ENCODE measurements at regions not wholly inside any gene's neighbourhood (a gene's known extent, or its start where the extent isn't known, plus 50 kb on each side); places are given as distances from the start of the nearest gene placed in this dataset.

DNA sequence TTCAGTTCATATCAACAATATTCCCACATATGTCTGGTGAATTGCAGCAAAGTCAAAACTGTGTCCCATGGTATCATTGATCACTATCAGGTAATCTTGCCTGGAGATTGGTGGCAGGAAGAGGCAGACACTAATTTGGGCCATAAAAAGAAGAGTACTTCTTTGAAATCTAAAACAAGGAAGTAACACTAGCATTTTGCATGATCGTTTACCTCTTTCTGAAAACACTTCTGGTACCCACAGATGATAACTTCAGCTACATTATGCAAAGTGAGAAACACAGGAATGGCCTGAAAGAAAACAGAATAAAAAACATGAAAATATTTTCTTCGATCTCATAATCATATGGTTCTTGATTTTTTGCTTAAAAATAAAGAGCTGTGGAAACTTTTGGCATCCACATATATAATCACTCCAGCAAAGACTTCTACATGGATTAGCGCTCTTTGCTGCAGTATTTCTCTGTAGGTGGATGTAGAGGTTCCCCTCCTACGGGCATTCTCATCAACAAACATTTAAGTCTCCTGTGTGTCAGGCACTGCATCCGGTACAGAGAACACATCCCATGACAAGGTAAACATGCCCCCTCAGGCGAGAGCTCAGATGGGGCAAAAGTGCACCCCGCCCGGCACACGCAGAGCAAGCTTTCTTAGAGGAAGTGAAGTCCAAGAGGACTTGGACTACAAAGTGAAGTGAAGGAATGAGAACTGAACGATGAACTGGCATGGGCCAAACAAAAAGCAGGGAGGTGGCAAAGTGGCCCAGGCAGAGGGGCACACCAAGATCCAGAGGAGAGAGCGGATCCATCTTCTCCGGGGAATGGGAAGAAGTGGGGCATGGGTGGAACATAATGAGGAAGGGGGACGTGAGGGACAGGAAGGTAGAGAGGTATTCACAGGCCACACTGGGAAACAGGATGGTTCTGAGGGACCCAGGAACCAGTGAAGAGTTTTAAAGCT lies 68.0 kb upstream of the RIOK3 start:
- H3K4me1 ChIP-seq = peaks cover 4 to 6% of the 10 kb centered on the region in 2 donors
- no peaks in the 10 kb centered on the region for H3K27me3 ChIP-seq
- intact Hi-C loops (cut with DNase I) = no loop called here
- H3K27ac ChIP-seq = no peak overlapping the region
- DNase-seq (ENCODE audit: low spot score in 2 of 2) = no peak
- no peak overlapping the region for H3K4me3 ChIP-seq
- H3K36me3 ChIP-seq = no peaks in the 10 kb centered on the region
- TF ChIP-seq CTCF (IDR thresholded peaks at IDR 0.05) = no peak
- H3K9me3 ChIP-seq = no peaks in the 10 kb centered on the region

DNA sequence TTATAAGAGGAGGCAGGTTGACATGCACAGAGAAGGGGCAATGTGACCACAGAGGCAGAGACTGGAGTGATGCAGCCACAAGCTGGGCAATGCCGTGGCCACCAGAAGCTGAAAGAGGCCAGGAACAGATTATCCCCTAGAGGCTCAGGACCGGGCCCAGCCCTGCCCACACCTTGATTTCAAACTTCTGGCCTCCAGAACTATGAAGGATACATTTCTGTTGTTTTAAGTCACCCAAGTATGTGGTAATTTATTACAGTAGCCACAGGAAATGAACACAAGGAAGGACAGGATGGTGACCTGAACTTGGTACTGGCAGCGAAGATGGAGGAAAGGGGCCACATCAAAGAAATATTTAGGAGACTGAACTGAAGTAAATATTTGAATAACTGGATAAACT lies 66.8 kb upstream of the RIOK3 start:
- Histone ChIP-seq H3K27me3 (no peaks in the 10 kb centered on the region), H3K36me3 (no peaks in the 10 kb centered on the region), H3K4me1 (peaks cover 3 to 4% of the 10 kb centered on the region in 2 donors), H3K4me3 (no peak overlapping the region), H3K9me3 (no peaks in the 10 kb centered on the region), H3K27ac (no peak overlapping the region)
- no peak for DNase-seq (ENCODE audit: low spot score in 2 of 2)
- intact Hi-C loops (cut with DNase I) = no loop called here
- TF ChIP-seq CTCF (IDR thresholded peaks at IDR 0.05) = no peak

GRCh38 chr18:23387265-23387664 lies 65.8 kb upstream of the RIOK3 start:
- DNase-seq (ENCODE audit: low spot score in 2 of 2) = no peak
- Histone ChIP-seq H3K36me3 (no peaks in the 10 kb centered on the region), H3K9me3 (no peaks in the 10 kb centered on the region), H3K4me1 (peaks cover 3 to 4% of the 10 kb centered on the region in 2 donors), H3K4me3 (no peak overlapping the region), H3K27me3 (no peaks in the 10 kb centered on the region), H3K27ac (peak overlapping the region; percentile 68 to 69)
- TF ChIP-seq CTCF (IDR thresholded peaks at IDR 0.05) = no peak
- intact Hi-C loops (cut with DNase I) = no loop called here

DNA sequence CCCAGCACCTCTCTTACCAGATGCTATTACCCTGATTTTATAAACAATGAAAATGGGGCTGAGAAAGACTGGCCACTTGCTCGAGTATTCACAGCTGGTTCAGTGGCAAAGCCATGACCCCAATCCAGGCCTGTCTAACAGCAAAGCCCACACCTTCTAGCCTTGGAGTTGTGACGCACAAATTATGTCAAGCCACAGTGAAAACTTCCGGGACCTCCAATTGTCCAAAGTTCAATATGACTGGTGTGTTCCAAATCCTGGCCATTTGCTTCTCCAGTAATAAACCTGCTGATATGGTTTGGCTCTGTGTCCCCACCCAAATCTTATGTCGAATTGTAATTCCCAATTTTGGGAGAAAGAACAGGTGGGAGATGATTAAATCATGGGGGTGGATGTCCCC lies 64.7 kb upstream of the RIOK3 start:
- no peak for DNase-seq (ENCODE audit: low spot score in 2 of 2)
- peaks cover 3 to 4% of the 10 kb centered on the region in 2 donors for H3K4me1 ChIP-seq
- H3K27me3 ChIP-seq = no peaks in the 10 kb centered on the region
- intact Hi-C loops (cut with DNase I) = no loop called here
- peak overlapping the region; percentile 68 to 69 for H3K27ac ChIP-seq
- no peak overlapping the region for H3K4me3 ChIP-seq
- no peak for TF ChIP-seq CTCF (IDR thresholded peaks at IDR 0.05)
- no peaks in the 10 kb centered on the region for H3K9me3 ChIP-seq
- no peaks in the 10 kb centered on the region for H3K36me3 ChIP-seq

DNA sequence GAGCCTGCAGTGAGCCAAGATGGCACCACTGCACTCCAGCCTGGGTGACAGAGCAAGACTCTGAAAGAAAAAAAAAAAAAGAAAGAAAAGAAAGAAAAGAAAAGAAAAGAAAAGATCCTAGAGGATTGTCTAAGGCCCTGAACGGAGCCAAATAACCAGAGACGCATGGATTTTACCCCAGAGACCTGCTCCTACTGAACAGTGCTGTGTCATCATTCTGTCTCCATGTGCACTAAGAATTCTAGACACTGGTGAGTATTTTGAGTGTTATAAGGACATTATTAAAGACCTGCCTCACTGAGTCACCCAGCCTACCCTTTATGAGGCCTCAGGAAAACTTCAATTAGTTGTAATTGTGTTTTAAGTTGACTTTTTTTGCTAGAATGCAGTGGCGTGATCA lies 61.9 kb upstream of the RIOK3 start:
- intact Hi-C loops (cut with DNase I) = no loop called here
- Histone ChIP-seq H3K27me3 (no peaks in the 10 kb centered on the region), H3K27ac (no peak overlapping the region), H3K4me1 (peaks cover 4 to 6% of the 10 kb centered on the region in 2 donors), H3K4me3 (no peak overlapping the region), H3K9me3 (no peaks in the 10 kb centered on the region), H3K36me3 (no peaks in the 10 kb centered on the region)
- TF ChIP-seq CTCF (IDR thresholded peaks at IDR 0.05) = no peak
- DNase-seq (ENCODE audit: low spot score in 2 of 2) = no peak

All from ascending aorta (tissue), 2 donors.